Esophagus squamous epithelium (tissue), 5 donors: ENCODE measurements at regions not wholly inside any gene's neighbourhood (a gene's known extent, or its start where the extent isn't known, plus 50 kb on each side); places are given as distances from the start of the nearest gene placed in this dataset.

Experiments used
- DNase-seq: peaks from one replicate; lab custom pipeline; 2025; lab: John Stamatoyannopoulos, UW
- H3K27ac ChIP-seq, 4 donors: fragments of 200-600 bp; sonication (generic); one replicate each; pipeline ENCODE4 v1.5.1; 2016 to 2019; ENCODE audit warnings: mild to moderate bottlenecking in 1 of 4
- H3K27me3 ChIP-seq, 4 donors: fragments of 200-600 bp; sonication (generic); 1 replicate in 3 of 4; 2 replicates in 1 of 4; pipeline versions ENCODE4 v1.5.1 to v1.6.0; 2017 to 2021; ENCODE audit warnings: antibody characterized with exemption in 1 of 4
- H3K36me3 ChIP-seq, 3 donors: fragments of 200-600 bp; sonication (generic); one replicate each; pipeline ENCODE4 v1.5.1; 2016 to 2019
- H3K4me1 ChIP-seq, 3 donors: fragments of 200-600 bp; sonication (generic); one replicate each; pipeline ENCODE4 v1.5.1; 2017 to 2019
- H3K4me3 ChIP-seq, 4 donors: fragments of 200-600 bp; sonication (generic); 1 replicate in 3 of 4; 2 replicates in 1 of 4; pipeline ENCODE4 v1.5.1; 2016 to 2019; ENCODE audit warnings: mild to moderate bottlenecking in 2 of 4, moderate library complexity in 1 of 4
- H3K9me3 ChIP-seq, 3 donors: fragments of 200-600 bp; sonication (generic); one replicate each; pipeline ENCODE4 v1.5.1; 2016 to 2019
- POLR2A ChIP-seq, 4 donors: fragments of 450-650 bp; IDR thresholded peaks; one replicate each; pipeline ENCODE4 v1.6.1; 2017; ENCODE audit warnings: antibody characterized with exemption in 4 of 4, mild to moderate bottlenecking in 4 of 4, moderate library complexity in 3 of 4
- WGBS, 2 donors: methylation state at CpG; one replicate each; pipeline ENCODE4 v1.1.5; 2018; 5-methylcytosine and 5-hydroxymethylcytosine counted together
- intact Hi-C: fragments of 100-400 bp; cut with DNase I; formaldehyde crosslinking; loops from one replicate; pipeline ENCODE4 v1.15.0; 2022
- TF ChIP-seq, protein P1 (sequence below), 6 experiments: fragments of 450-650 bp in 4 of 6; fragments of 200-600 bp in 2 of 6; sonication (generic) in 2 of 6; IDR thresholded peaks; one replicate each; pipeline ENCODE4 v1.5.1; 2016 to 2019; ENCODE audit warnings: antibody characterized with exemption in 6 of 6, mild to moderate bottlenecking in 4 of 6, moderate library complexity in 4 of 6
- donor health status: DM: yes; HTN: yes; CAD: no.

GRCh38 chr9:3682186-3682585 lies 156.4 kb upstream of the RFX3 start:
- intact Hi-C loops = no loop called here
- 82 to 95% methylated on average over 3 of the region's 3 CpGs for WGBS, 2 donors
- TF ChIP-seq, protein P1, sequence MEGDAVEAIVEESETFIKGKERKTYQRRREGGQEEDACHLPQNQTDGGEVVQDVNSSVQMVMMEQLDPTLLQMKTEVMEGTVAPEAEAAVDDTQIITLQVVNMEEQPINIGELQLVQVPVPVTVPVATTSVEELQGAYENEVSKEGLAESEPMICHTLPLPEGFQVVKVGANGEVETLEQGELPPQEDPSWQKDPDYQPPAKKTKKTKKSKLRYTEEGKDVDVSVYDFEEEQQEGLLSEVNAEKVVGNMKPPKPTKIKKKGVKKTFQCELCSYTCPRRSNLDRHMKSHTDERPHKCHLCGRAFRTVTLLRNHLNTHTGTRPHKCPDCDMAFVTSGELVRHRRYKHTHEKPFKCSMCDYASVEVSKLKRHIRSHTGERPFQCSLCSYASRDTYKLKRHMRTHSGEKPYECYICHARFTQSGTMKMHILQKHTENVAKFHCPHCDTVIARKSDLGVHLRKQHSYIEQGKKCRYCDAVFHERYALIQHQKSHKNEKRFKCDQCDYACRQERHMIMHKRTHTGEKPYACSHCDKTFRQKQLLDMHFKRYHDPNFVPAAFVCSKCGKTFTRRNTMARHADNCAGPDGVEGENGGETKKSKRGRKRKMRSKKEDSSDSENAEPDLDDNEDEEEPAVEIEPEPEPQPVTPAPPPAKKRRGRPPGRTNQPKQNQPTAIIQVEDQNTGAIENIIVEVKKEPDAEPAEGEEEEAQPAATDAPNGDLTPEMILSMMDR (IDR thresholded peaks at IDR 0.05) = no peak
- no peak for TF ChIP-seq POLR2A (IDR thresholded peaks at IDR 0.05)
- Histone ChIP-seq H3K27ac (no peak overlapping the region), H3K4me1 (no peaks in the 10 kb centered on the region), H3K36me3 (no peaks in the 10 kb centered on the region), H3K27me3 (no peaks in the 10 kb centered on the region), H3K9me3 (no peaks in the 10 kb centered on the region), H3K4me3 (no peak overlapping the region)
- no peak for DNase-seq

DNA sequence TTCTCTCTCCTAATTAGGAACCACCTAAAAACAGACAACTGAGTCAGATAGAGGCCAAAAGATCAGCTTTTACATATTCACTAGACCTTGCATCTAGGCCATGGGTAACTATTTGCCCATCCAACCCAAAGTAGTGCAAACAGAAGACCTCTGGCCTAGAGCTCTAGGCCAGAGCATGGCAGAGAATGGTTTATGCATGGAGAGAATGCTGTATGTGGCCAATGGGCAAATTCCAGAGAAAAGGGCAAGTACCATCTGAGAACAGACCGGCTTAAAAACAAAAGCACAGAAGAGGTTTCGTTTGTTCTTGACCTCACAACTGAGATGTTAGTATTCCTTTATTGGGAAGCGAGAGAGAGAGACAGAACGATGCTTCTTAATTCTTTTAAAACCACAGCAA lies 151.7 kb upstream of the RFX3 start:
- TF ChIP-seq, protein P1 (IDR thresholded peaks at IDR 0.05) = no peak
- TF ChIP-seq POLR2A (IDR thresholded peaks at IDR 0.05) = no peak
- intact Hi-C loops = no loop called here
- Histone ChIP-seq H3K4me3 (no peak overlapping the region), H3K27ac (no peak overlapping the region), H3K9me3 (no peaks in the 10 kb centered on the region), H3K4me1 (no peaks in the 10 kb centered on the region), H3K27me3 (no peaks in the 10 kb centered on the region), H3K36me3 (no peaks in the 10 kb centered on the region)
- WGBS, 2 donors = 85 to 89% methylated on average over 4 of the region's 4 CpGs
- no peak for DNase-seq

GRCh38 chr9:3676766-3677165 lies 151.0 kb upstream of the RFX3 start:
- H3K4me1 ChIP-seq = no peaks in the 10 kb centered on the region
- H3K27ac ChIP-seq = no peak overlapping the region
- no peak for DNase-seq
- WGBS, 2 donors = 72 to 82% methylated on average over 3 of the region's 3 CpGs
- no peaks in the 10 kb centered on the region for H3K9me3 ChIP-seq
- TF ChIP-seq POLR2A (IDR thresholded peaks at IDR 0.05) = no peak
- TF ChIP-seq, protein P1 (IDR thresholded peaks at IDR 0.05) = no peak
- H3K36me3 ChIP-seq = no peaks in the 10 kb centered on the region
- no peak overlapping the region for H3K4me3 ChIP-seq
- no peaks in the 10 kb centered on the region for H3K27me3 ChIP-seq
- intact Hi-C loops = no loop called here

DNA sequence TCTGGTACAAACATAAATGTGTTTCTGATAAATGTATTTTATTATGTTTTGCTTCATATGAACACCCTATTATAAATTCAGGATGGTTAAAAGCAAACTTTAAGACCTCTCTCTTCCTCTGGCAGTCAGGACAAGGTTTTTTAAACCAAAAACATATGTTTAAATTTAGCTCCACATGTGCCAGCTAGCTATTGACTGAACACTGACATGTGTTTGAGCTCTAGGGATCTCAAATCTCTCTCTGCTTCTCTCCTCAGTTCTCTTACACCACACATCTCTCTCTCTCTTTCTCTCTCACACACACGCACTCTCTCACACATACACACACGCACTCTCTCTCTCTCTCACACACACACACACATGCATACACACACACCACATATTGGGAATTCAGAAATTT lies 150.1 kb upstream of the RFX3 start:
- intact Hi-C loops = no loop called here
- no peak overlapping the region for H3K4me3 ChIP-seq
- H3K36me3 ChIP-seq = no peaks in the 10 kb centered on the region
- H3K9me3 ChIP-seq = no peaks in the 10 kb centered on the region
- TF ChIP-seq POLR2A (IDR thresholded peaks at IDR 0.05) = no peak
- TF ChIP-seq, protein P1 (IDR thresholded peaks at IDR 0.05) = no peak
- no peak for DNase-seq
- WGBS, 2 donors = 80 to 85% methylated on average over 2 of the region's 2 CpGs
- no peak overlapping the region for H3K27ac ChIP-seq
- no peaks in the 10 kb centered on the region for H3K27me3 ChIP-seq
- no peaks in the 10 kb centered on the region for H3K4me1 ChIP-seq

GRCh38 chr9:3674561-3674960 lies 148.8 kb upstream of the RFX3 start:
- 70 to 80% methylated on average over 5 of the region's 5 CpGs for WGBS, 2 donors
- DNase-seq = no peak

More at GRCh38 chr9:3674561-3674960, 148.8 kb upstream of the RFX3 start:
- Histone ChIP-seq H3K36me3 (no peaks in the 10 kb centered on the region), H3K9me3 (no peaks in the 10 kb centered on the region), H3K27ac (no peak overlapping the region), H3K4me1 (no peaks in the 10 kb centered on the region), H3K27me3 (no peaks in the 10 kb centered on the region), H3K4me3 (no peak overlapping the region)
- TF ChIP-seq, protein P1 (IDR thresholded peaks at IDR 0.05) = no peak
- TF ChIP-seq POLR2A (IDR thresholded peaks at IDR 0.05) = no peak
- intact Hi-C loops = no loop called here
